Activated CD8-positive, alpha-beta memory T cell treated with anti-CD3 and anti-CD28 coated beads, Interleukin-2, amount 10 ng/mL, durations not matched to agents 7 days and 5 days (primary cell): ENCODE measurements at regions not wholly inside any gene's neighbourhood (a gene's known extent, or its start where the extent isn't known, plus 50 kb on each side); places are given as distances from the start of the nearest gene placed in this dataset.
A peak's percentile ranks its signal among the peaks of the same experiment; 100 is the strongest.

Source experiments
- ATAC-seq: fragments of 150-1000 bp; cut with Tn5 transposase; one replicate; pipeline ENCODE4 v1.10.0; 2021; ENCODE audit warnings: moderate library complexity
- CTCF ChIA-PET: fragments of 350-600 bp; sonication (Branson Sonifier 250); formaldehyde crosslinking; loops from one replicate; lab custom pipeline; 2021; ENCODE audit warnings: antibody characterized with exemption; lab: Charles Lee
- DNase-seq: peaks from one replicate; pipeline ENCODE4 v3.0.0-alpha.2; 2020
- H3K27ac Mint-ChIP-seq: one replicate; pipeline ENCODE4 v1.8.0; 2021; ENCODE audit warnings: mild to moderate bottlenecking, mixed read lengths
- H3K27me3 Mint-ChIP-seq: one replicate; pipeline ENCODE4 v1.8.0; 2021; ENCODE audit warnings: mixed read lengths
- H3K36me3 Mint-ChIP-seq: one replicate; pipeline ENCODE4 v1.8.0; 2021; ENCODE audit warnings: mild to moderate bottlenecking, mixed read lengths
- H3K4me1 Mint-ChIP-seq: one replicate; pipeline ENCODE4 v1.8.0; 2021; ENCODE audit warnings: mixed read lengths
- H3K4me3 Mint-ChIP-seq: one replicate; pipeline ENCODE4 v1.8.0; 2021; ENCODE audit warnings: mild to moderate bottlenecking, moderate library complexity, mixed read lengths
- H3K9me3 Mint-ChIP-seq: one replicate; pipeline ENCODE4 v1.8.0; 2022; ENCODE audit warnings: low read depth, mixed read lengths

DNA sequence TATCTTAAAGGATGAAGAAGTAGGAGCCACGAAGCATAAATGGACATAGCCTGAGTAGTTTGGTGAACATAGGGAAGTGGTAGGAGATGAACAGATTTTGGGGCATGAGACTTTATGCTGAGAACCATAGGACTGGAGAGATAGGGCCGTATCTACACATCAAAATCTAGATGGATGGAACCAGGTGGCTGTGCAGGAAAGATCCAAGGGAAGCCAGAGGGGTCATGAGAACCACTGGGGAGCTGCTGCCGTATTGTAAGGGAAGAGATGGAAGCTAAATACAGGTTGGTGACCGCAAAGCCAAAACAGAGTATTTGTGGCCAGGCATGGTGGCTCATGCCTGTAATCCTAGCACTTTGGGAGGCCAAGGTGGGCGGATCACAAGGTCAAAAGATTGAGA lies 124.3 kb downstream of the TRIB2 start:
- ATAC-seq: no peak
- Mint-ChIP-seq H3K27ac (no peak overlapping the region), H3K9me3 (no peaks in the 10 kb centered on the region), H3K4me1 (no peaks in the 10 kb centered on the region), H3K27me3 (peaks cover 38% of the 10 kb centered on the region), H3K4me3 (no peak overlapping the region), H3K36me3 (peaks cover 2% of the 10 kb centered on the region)
- CTCF ChIA-PET: no interaction called here
- no peak for DNase-seq

GRCh38 chr2:12842917-12843316 lies 126.2 kb downstream of the TRIB2 start:
- Mint-ChIP-seq H3K4me3 (no peak overlapping the region), H3K9me3 (no peaks in the 10 kb centered on the region), H3K36me3 (peaks cover 2% of the 10 kb centered on the region), H3K4me1 (no peaks in the 10 kb centered on the region), H3K27me3 (peaks cover 31% of the 10 kb centered on the region), H3K27ac (no peak overlapping the region)
- ATAC-seq: no peak
- CTCF ChIA-PET: no interaction called here
- no peak for DNase-seq

DNA sequence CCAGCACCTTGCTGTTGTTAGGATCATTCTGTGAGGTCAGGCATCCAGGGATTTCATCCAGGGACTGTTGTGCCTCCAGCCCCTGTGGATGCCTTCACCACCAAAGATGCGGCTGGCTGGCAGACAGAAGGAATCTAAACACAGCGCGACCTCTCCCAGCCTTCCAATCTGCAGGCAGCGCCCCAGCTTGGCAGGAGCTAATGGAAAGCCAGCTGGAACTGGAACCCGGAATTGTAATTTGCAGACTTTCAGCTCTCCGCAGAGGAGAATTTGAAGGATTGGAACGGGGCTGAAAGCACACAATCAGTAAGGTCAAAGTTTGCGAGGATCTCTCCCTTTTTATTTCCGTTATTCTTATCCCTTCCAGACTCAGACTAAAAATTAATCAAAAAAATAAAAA lies 127.8 kb downstream of the TRIB2 start:
- Mint-ChIP-seq H3K9me3 (no peaks in the 10 kb centered on the region), H3K4me1 (no peaks in the 10 kb centered on the region), H3K36me3 (peaks cover 2% of the 10 kb centered on the region), H3K27me3 (peaks cover 35% of the 10 kb centered on the region), H3K27ac (no peak overlapping the region), H3K4me3 (no peak overlapping the region)
- CTCF ChIA-PET: no interaction called here
- no peak for ATAC-seq
- no peak for DNase-seq

DNA sequence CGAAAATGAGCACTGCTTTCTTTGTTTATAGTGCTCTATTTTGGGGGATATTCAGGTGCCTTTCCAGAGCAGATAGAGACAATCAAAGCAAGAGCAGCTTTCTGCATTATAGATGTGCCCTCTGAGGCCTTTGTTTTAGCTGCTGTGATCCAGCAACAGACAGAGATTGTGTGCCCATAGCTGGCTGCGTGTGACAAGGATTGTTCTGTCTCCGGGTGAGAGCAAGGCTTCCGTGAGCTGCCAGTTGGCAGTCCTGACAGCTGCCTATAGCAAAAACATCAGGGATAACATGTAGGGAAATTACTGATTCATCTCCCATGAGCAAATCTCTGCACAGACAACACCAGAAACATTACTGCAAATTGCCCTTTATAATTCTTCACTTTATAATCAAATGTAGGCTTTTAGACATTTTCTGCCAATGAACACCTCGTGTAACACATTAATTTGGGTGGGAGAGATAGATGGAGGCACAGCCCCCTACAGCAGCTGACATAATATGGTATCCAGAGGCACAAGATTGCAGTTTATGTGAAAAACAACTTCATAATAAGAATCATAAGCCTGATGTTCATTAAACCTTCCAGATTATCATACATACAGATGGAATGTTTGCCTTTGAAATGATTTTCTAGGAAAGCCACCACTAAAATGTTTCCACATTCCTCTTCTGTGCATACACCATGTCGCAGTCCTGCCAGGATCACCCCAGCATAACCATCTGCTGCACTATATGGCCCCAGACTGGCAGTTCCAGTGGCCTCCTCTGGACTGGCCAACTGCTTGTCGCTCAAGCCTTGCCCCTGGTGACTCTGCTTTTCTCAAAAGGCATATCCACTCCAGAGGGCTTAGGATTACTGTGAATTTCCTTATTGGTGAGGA lies 131.2 kb downstream of the TRIB2 start:
- H3K4me1 Mint-ChIP-seq: no peaks in the 10 kb centered on the region
- peaks cover 15% of the 10 kb centered on the region for H3K27me3 Mint-ChIP-seq
- H3K4me3 Mint-ChIP-seq: no peak overlapping the region
- no peaks in the 10 kb centered on the region for H3K36me3 Mint-ChIP-seq
- CTCF ChIA-PET: interaction anchor here (0.9 kb wide), 1 partner anchor 159 kb away, joined by 3 read pairs; no protein-coding TSS in a partner anchor
- no peak for DNase-seq
- H3K9me3 Mint-ChIP-seq: no peaks in the 10 kb centered on the region
- H3K27ac Mint-ChIP-seq: no peak overlapping the region
- ATAC-seq: no peak

DNA sequence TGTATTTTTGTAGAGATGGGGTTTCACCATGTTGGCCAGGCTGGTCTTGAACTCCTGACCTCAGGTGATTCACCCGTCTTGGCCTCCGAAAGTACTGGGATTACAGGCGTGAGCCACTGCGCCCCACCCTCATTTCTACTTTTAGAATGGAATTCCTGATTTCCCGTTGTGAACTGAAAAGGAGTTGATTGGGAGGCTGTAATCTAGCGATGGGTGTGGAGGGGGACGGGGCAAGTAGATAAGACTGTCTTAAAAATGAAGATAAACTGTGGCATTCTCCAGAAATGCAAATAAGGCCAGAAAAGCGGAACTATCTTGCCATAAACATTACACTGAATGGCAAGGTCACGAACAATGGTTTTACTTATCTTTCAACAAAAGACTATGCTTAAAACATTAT lies 135.4 kb downstream of the TRIB2 start:
- Mint-ChIP-seq H3K9me3 (peaks cover 2% of the 10 kb centered on the region), H3K27ac (no peak overlapping the region), H3K4me3 (no peak overlapping the region), H3K4me1 (no peaks in the 10 kb centered on the region), H3K36me3 (peaks cover 1% of the 10 kb centered on the region), H3K27me3 (peaks cover 19% of the 10 kb centered on the region)
- no peak for ATAC-seq
- CTCF ChIA-PET: no interaction called here
- no peak for DNase-seq

DNA sequence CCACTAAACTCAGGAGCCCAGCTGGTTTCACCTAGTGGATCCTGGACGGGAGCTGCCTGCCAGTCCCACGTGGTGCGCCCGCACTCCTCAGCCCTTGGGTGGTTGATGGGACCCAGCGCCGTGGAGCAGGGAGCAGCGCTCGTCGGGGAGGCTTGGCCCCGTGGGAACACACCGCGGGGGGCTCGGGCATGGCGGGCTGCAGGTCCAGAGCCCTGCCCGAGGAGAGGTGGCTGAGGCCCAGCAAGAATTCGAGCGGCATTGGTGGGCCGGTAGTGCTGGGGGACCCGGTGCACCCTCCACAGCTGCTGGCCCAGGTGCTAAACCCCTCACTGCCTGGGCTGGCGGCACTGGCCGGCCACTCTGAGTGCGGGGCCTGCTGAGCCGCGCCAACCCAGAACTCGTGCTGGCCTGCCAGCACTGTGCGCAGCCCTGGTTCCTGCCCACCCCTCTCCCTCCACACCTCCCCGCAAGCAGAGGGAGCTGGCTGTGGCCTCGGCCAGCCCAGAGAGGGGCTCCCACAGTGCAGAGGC lies 137.3 kb downstream of the TRIB2 start:
- no peaks in the 10 kb centered on the region for H3K4me1 Mint-ChIP-seq
- no peak for DNase-seq
- H3K4me3 Mint-ChIP-seq: no peak overlapping the region
- peaks cover 1% of the 10 kb centered on the region for H3K36me3 Mint-ChIP-seq
- H3K27ac Mint-ChIP-seq: no peak overlapping the region
- H3K27me3 Mint-ChIP-seq: peaks cover 19% of the 10 kb centered on the region
- ATAC-seq: no peak
- CTCF ChIA-PET: no interaction called here
- peaks cover 2% of the 10 kb centered on the region for H3K9me3 Mint-ChIP-seq

- H3K27ac Mint-ChIP-seq: peak overlapping the region; percentile 34
- ATAC-seq: peak; percentile 35
- peak overlapping the region; percentile 23 for H3K4me3 Mint-ChIP-seq
- peaks cover 6% of the 10 kb centered on the region for H3K4me1 Mint-ChIP-seq
- peaks cover 9% of the 10 kb centered on the region for H3K27me3 Mint-ChIP-seq
- peaks cover 3% of the 10 kb centered on the region for H3K36me3 Mint-ChIP-seq
- no peak for DNase-seq
- CTCF ChIA-PET: interaction anchor here (2.4 kb wide), 1 partner anchor 151 kb away, joined by 7 read pairs; no protein-coding TSS in a partner anchor
- peaks cover 10% of the 10 kb centered on the region for H3K9me3 Mint-ChIP-seq
Measured at GRCh38 chr2:12855508-12855907, 138.8 kb downstream of the TRIB2 start.

DNA sequence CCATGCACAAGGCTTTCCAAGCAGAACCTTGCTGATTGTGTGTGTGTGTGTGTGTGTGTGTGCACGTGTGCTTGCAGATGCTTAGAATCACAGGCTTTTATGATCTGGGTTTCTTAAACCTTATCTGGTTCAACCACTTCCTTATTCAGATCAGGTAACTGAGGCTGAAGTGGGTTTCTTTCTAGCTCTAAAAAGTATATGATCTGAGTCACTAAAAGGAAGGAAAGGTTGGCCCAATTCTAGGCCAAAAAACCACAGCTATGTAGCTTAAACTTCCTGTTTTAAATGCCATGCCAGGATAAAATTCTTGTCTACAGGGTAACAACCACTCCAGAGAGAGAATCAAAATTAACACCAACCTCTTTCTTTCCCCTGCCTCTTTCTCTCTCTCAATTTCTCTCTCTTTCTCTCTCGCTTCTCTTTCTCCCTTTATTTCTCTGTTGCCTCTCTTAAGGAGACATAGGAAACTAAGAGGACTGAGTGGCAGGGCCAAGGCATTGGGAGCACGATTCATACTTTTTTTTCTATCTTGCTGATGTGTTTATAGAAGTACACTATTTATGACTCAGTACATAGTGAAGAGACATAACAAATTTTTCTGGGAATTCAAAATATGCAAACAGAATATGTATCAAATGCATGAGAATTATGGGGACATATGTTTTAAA lies 140.3 kb downstream of the TRIB2 start:
- Mint-ChIP-seq H3K27ac (peak overlapping the region; percentile 49), H3K4me3 (no peak overlapping the region), H3K4me1 (peaks cover 18% of the 10 kb centered on the region), H3K36me3 (peaks cover 9% of the 10 kb centered on the region), H3K27me3 (peaks cover 8% of the 10 kb centered on the region), H3K9me3 (peaks cover 10% of the 10 kb centered on the region)
- ATAC-seq (peak; percentile 77), DNase-seq (peak; percentile 62)
- CTCF ChIA-PET: interaction anchor here (0.7 to 2.4 kb wide), 6 partner anchors 37 to 1102 kb away, joined by 3 to 7 read pairs (median 3); partner anchors contain the start of gene TRIB2

- CTCF ChIA-PET: no interaction called here
- DNase-seq (no peak), ATAC-seq (no peak)
- peaks cover 8% of the 10 kb centered on the region for H3K27me3 Mint-ChIP-seq
- peaks cover 22% of the 10 kb centered on the region for H3K4me1 Mint-ChIP-seq
- peaks cover 18% of the 10 kb centered on the region for H3K9me3 Mint-ChIP-seq
- H3K27ac Mint-ChIP-seq: no peak overlapping the region
- no peak overlapping the region for H3K4me3 Mint-ChIP-seq
- peaks cover 17% of the 10 kb centered on the region for H3K36me3 Mint-ChIP-seq
Measured at GRCh38 chr2:12857891-12858290, 141.2 kb downstream of the TRIB2 start.

- peaks cover 8% of the 10 kb centered on the region for H3K27me3 Mint-ChIP-seq
- ATAC-seq (no peak), DNase-seq (no peak)
- peaks cover 24% of the 10 kb centered on the region for H3K9me3 Mint-ChIP-seq
- CTCF ChIA-PET: interaction anchor here (1.3 kb wide), 1 partner anchor 72 kb away, joined by 4 read pairs; no protein-coding TSS in a partner anchor
- H3K36me3 Mint-ChIP-seq: peaks cover 26% of the 10 kb centered on the region
- peaks cover 24% of the 10 kb centered on the region for H3K4me1 Mint-ChIP-seq
- H3K4me3 Mint-ChIP-seq: no peak overlapping the region
- no peak overlapping the region for H3K27ac Mint-ChIP-seq
Measured at GRCh38 chr2:12858786-12859185, 142.1 kb downstream of the TRIB2 start.

GRCh38 chr2:12861344-12861930 lies 144.7 kb downstream of the TRIB2 start:
- peak overlapping the region; percentile 34 for H3K4me3 Mint-ChIP-seq
- ATAC-seq: peak; percentile 66
- peaks cover 10% of the 10 kb centered on the region for H3K27me3 Mint-ChIP-seq
- CTCF ChIA-PET: interaction anchor here (0.6 kb wide), 1 partner anchor 21 kb away, joined by 3 read pairs; no protein-coding TSS in a partner anchor
- H3K4me1 Mint-ChIP-seq: peaks cover 24% of the 10 kb centered on the region
- DNase-seq: peak; percentile 57
- peak overlapping the region; percentile 80 for H3K27ac Mint-ChIP-seq
- peaks cover 37% of the 10 kb centered on the region for H3K36me3 Mint-ChIP-seq
- peaks cover 38% of the 10 kb centered on the region for H3K9me3 Mint-ChIP-seq

GRCh38 chr2:12862541-12862940 lies 145.8 kb downstream of the TRIB2 start:
- no peak overlapping the region for H3K27ac Mint-ChIP-seq
- H3K27me3 Mint-ChIP-seq: peaks cover 18% of the 10 kb centered on the region
- H3K36me3 Mint-ChIP-seq: peaks cover 38% of the 10 kb centered on the region
- no peak for DNase-seq
- ATAC-seq: no peak
- CTCF ChIA-PET: no interaction called here
- H3K9me3 Mint-ChIP-seq: peaks cover 39% of the 10 kb centered on the region
- H3K4me1 Mint-ChIP-seq: peaks cover 24% of the 10 kb centered on the region
- no peak overlapping the region for H3K4me3 Mint-ChIP-seq

DNA sequence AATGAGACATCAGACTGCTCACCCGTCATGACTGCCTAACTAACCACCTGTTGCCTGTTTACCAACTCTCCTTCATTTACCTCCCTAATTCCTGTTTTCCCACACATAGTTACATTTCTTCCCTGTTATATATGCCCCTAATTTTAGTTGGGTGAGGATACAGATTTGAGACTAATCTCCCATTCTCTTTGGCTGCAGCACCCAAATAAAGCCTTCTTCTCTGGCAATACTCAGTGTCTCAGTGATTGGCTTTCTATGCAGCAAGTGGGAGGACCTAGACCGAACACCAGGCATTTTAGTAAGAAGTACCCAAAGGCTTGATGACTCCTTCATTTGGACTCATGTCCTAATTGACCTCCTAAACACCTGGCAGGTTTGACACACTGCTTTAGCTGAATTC lies 147.2 kb downstream of the TRIB2 start:
- H3K9me3 Mint-ChIP-seq: peaks cover 39% of the 10 kb centered on the region
- peaks cover 24% of the 10 kb centered on the region for H3K4me1 Mint-ChIP-seq
- no peak overlapping the region for H3K27ac Mint-ChIP-seq
- no peak overlapping the region for H3K4me3 Mint-ChIP-seq
- DNase-seq (no peak), ATAC-seq (no peak)
- CTCF ChIA-PET: interaction anchor here (1.3 kb wide), 1 partner anchor 143 kb away, joined by 3 read pairs; no protein-coding TSS in a partner anchor
- peaks cover 21% of the 10 kb centered on the region for H3K27me3 Mint-ChIP-seq
- H3K36me3 Mint-ChIP-seq: peaks cover 38% of the 10 kb centered on the region
